ENCODE measurements at regions not wholly inside any gene's neighbourhood (a gene's known extent, or its start where the extent isn't known, plus 50 kb on each side); places are given as distances from the start of the nearest gene placed in this dataset.
"Not testable (repeated sequence)": the region's sequence is repeated elsewhere in the genome, so short reads cannot be mapped to it uniquely, and the experiment has no call there.

DNA sequence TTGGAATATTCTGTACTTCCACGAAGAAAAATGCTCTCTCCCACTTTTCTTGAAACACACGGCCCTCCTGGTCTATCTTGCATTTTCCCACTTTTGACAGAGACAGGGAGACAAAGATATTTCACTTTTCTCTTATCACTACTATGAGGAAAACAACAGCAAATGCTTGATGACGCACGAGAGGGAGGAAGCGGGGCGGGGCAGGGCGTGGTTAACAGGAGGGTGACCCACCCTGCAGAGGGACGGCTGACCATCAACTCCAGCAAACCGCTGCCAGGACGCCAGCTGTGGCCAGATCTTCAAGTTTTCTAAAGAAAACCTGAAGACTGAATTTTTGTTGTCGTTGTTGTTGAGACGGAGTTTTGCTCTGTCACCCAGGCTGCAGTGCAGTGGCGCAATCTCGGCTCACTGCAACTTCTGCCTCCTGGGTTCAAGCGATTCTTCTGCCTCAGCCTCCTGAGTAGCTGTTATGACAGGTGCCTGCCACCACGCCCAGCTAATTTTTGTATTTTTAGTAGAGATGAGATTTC lies 63.8 kb downstream of the NSUN5 start:
- not testable (repeated sequence) for DNase-seq

DNA sequence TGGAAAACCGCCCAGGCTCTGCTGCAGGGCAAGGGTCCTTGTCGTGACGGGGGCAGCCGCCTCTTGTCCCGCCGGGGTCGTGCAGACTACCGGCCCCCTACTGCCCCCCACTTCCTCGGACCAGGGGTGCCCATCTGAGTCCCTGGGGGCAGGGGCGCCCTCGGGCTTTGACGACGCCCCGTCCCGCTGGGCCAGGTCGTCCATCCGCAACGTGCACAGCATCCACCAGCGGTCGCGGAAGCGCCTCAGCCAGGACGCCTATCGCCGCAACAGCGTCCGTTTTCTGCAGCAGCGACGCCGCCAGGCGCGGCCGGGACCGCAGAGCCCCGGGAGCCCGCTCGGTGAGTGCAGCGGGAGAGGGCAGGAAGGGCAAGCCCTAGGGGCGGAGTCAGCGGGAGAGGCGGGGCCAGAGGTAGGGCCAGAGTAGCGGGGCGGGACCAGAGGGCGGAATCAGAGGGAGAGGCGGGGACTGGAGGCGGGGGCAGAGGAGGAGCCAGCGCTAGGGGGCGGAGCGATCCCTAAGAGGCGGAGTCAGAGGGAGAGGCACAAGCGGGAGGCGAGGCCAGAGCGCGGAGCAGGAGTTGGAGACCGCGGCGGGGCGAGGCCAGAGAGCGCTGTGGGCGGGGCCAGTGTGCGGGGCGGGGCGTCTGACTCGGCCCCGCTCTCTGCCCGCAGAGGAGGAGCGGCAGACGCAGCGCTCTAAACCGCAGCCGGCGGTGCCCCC lies 73.5 kb downstream of the NSUN5 start:
- DNase-seq = not testable (repeated sequence)

DNA sequence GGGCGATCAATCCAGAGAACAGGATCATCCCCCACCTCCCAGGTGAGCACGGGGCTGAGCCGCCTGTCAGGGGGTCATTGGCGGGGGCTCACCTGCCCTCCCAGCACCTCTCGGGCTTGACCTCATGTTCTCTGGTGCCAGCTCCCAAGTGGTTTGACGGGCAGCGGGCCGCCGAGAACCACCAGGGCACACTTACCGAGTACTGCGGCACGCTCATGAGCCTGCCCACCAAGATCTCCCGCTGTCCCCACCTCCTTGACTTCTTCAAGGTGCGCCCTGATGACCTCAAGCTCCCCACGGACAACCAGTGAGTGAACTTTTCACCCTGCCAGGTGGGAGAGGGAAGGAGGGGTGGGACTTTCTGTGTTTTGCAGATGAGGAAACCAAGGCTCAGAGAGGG lies 82.9 kb downstream of the NSUN5 start:
- DNase-seq = not testable (repeated sequence)

DNA sequence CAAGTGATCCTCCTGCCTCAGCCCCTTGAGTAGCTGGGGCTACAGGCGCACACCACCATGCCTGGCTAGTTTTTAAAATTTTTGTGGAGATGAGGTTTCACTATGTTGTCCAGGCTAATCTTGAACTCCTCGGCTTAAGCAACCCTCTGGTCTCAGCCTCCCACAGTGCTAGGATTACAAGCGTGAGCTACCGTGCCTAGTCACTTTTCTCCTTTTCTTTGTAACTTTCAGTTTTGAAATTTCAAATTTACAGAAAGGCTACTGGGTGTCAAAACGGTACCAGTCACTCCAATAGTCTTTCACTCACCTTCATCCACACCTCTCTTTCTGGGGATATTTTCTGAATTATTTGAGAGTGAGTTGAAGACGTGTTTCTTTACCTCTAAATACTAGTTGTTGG lies 86.9 kb downstream of the NSUN5 start:
- DNase-seq = not testable (repeated sequence)

DNA sequence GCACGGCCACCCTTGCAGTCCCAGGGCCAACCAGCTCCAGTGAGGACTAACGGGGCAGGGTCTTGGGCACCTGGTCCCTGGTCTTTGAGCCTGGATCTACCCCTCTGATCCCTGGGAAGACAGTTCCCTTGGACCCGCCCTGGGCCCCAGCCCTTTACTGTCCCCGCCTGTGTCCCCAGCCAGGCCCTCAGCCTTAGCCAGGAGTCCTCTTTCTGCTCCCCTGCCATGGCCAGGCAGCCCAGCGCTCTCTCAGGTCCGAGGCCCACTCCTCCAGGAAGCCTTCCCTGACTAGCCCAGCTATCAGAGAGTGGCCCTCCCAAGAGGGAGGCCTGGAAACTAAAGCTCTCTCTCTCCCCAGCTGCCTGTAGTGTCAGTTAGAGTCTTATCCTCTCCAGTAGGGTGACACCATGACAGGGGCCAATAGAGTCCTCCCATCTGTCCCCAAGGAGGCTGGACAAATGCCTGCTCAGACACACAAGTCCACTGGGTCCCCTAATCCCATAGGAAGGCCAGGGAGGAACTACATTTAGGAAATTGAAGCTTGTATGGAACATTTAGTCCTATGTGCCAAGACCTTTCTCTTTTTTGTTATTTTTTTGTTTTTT lies 87.8 kb downstream of the NSUN5 start:
- not testable (repeated sequence) for DNase-seq

DNA sequence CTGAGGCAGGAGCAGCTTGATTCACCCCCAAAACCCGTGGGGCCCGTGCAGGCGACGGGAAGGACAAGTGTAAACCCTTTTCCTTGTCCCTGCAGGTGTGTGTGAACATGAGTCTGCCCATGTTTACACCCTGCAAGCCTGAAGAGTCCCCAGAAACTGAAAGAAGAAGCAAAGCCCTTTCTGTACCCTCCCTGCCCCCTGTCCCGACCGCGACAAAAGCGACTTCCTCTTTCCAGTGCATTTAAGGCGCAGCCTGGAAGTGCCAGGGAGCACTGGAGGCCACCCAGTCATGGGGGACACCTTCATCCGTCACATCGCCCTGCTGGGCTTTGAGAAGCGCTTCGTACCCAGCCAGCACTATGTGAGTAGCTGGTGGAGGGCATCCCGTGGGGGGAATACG lies 88.3 kb downstream of the NSUN5 start:
- not testable (repeated sequence) for DNase-seq

DNA sequence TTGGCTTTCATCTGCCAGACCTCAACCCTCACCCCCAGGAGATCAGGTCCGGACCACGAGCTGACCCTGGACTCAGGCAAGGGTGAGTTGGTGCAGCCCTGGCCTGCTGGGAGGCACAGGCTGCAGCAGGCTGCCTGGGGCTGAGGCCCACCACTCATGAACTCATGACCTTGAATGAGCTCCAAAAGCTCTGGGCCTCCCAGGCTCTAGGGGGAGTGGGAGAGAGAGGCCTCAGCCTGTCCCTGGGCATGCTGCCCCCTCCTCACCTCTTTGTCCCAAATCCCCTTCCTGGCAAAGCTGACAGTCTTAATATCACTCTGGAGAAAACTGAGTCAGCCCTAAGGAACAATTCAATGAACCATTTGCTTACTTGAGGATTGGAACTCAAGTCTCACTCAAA lies 89.8 kb downstream of the NSUN5 start:
- not testable (repeated sequence) for DNase-seq

DNA sequence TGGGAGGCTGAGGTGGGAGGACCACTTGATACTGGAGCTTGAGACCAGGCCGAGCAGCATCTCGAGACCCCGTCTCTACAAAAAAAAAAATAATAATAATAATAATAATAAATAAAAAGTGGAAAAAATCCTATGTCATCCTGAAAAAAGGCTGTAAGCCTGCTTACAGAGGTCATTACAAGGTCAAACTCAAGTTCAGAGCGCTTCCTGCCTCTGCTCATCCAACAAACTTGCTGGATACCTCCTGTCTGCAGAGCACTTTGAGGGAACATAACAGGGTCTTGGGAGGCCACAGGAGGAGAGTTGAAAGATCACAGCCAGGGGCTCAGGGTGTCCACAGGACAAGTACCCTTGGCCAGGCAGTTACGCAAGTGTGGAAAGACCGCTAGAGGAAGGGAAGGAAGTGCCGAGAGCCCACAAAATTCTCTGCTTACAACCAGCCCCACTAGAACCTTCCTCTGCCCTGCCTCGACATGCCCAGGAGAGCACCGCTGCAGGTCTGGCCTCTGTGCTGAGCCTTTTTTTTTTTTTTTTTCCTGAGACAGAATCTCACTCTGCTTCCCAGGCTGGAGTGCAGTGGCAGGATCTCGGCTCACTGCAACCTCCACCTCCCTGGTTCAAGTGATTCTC lies 92.5 kb downstream of the NSUN5 start:
- not testable (repeated sequence) for DNase-seq

DNA sequence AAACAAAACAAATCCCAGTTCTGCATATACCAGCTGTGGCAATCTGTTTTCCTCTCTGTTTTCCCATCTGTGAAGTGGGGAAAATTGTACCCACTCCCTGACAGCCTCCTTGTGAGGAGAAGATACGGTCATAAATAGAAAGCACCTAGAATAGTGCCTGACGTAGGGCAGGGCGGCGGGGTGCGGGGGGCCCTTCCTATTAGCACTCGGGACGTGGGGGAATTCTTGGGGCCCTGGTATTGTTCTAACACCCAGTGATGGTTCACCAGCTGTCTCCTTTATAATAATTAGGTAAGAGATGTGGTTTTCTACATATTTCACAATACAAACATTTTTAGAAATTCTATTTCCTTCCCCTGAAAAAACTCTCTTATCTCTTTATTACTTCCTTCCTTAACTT lies 93.4 kb downstream of the NSUN5 start:
- not testable (repeated sequence) for DNase-seq

DNA sequence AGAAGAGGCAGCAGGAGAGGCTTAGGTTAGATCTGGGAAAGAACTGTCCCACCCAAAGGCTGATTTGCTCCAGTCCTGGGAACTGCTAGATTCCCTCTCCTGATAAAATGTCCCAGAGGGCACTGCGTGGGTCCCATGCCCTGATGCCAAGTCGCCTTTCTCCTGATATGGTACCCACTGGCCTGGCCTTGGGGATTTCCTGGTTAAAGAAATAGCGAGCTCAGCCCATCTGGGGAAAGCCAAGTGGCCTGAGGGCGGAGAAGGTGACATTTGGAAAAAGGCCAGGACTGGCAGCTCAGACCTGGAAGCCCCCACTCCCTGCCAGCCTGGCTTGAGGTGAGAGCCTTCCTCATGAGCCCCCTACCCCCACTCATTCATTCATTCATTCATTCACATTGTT lies 94.2 kb downstream of the NSUN5 start:
- DNase-seq = not testable (repeated sequence)

DNA sequence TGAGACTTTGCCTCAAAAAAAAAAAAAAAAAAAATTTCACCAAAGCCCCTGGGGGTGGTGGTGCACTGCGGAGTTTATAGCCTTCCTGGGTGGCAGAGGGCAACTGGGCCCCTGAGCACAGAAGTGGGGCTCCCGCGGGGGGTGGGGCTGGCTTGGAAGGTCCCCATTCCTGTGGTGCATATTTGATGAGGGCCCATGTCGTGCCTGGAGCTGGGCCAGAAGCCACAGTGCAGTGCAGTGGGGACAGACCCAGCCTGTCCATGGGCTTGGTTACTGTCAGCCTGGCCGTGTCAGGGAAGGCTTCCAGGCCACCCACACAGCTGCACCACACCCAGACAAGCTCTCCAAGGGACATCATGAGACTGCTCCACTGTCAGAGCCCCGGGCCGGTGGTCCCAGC lies 95.5 kb downstream of the NSUN5 start:
- DNase-seq = not testable (repeated sequence)

DNA sequence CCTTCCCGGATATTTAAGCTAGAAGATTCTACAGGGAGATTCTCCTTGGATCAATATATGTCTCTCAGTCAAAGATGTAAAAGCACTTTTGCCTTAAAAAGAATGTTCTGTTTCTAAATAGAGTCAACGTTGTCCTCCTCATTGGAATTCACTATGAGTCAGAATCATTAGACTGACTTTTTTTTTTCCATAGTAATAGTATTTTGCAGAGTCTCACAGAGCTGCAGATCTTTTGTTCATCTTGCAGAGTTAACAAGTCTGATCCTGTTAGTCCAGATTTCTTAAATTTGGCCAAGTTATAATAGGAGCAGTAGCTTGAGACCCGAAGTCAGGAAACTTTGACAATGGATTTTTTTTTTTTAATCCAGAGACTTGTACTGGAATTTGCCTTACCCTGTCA lies 103.0 kb downstream of the NSUN5 start:
- DNase-seq = not testable (repeated sequence)

DNA sequence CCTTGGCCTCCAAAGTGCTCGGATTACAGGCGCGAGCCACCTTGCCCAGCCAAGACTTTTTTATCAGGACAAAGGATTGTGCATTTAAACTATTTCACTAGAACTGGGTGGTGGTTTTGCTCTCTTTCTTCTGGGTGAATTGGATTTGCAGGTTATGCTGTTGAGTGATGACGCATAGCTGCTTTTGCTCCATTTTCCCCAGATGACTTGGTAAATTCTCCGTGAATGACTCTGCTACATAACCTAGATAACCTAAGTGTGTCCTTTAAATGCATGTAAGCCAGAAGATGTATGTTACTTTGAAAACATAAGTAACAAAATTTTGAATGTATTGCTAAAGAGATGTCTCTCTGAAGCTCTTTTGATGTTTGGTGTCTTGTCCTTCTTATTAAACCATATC lies 103.7 kb downstream of the NSUN5 start:
- peak; percentile 76 for DNase-seq

DNA sequence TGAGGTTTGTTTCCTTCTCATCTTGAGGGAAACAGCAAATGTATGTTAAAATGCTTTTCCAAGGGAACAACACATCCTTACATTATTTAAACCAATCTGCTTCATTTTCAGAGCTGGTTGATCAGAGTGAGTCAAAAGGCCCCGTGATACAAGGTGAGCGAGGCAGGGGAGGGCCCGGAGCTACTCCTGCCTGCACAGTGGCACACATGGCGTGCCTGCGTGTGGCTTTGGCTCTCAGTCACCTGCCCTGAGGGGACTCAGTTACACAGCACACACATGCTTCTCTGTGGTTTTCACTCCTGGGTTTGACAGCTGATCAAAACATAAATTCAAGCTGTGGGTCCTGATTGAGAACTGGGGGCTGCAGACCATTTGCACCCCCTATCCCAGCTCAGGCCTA lies 105.3 kb downstream of the NSUN5 start:
- not testable (repeated sequence) for DNase-seq

DNA sequence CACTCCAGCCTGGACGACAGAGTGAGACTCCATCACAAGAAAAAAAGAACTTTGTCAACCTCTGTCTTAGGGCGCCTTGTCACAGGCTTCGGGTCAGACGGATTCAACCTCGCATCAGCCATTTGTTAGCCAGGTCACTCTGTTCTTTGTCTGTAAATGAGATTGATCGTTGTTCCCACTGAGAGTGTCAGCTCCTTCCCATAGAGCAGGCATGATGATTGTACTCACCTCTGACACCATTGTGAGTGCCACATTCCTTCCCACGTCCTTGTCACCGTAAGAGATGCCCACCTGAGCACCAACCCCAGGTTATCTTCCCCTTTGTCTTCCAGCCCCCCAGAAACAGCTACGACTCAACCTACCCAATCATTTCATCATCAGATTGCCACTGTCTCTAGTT lies 107.4 kb downstream of the NSUN5 start:
- DNase-seq = not testable (repeated sequence)

DNA sequence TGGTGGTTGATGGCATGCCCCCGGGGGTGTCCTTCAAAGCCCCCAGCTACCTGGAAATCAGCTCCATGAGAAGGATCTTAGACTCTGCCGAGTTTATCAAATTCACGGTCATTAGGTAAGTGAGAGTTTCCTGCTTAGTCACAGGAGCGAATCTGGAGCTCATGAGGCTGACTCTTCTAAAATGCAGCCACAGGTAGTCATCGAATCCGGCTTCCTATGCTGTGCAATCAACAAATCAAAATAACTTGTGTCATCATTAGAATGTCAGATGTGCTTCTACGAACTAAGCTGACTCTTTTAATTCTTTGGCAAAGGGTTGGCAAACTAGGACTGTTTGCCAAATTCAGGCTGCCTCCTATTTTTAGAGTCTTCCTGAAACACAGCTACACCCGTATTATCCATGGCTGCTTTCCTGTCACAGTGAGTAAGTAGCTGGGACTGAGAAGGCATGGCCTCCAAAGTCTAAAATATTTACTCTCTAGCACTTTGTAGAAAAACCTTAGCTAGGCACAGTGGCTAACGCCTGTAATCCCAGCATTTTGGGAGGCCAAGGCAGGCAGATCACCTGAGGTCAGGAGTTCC lies 108.0 kb downstream of the NSUN5 start:
- not testable (repeated sequence) for DNase-seq

DNA sequence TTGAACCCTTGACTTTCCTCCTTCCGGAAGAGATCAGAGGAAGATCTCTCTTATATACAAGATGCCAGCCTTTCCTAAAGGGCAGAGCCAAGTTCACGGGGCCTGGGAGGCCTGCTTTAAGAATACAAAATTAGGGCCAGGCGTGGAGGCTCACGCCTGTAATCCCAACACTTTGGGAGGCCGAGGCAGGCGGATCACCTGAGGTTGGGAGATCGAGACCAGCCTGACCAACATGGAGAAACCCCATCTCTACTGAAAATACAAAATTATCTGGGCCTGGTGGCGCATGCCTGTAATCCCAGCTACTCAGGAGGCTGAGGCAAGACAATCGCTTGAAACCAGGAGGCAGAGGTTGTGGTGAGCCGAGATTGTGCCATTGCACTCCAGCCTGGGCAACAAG lies 108.2 kb upstream of the SPDYE9 start:
- DNase-seq = not testable (repeated sequence)

DNA sequence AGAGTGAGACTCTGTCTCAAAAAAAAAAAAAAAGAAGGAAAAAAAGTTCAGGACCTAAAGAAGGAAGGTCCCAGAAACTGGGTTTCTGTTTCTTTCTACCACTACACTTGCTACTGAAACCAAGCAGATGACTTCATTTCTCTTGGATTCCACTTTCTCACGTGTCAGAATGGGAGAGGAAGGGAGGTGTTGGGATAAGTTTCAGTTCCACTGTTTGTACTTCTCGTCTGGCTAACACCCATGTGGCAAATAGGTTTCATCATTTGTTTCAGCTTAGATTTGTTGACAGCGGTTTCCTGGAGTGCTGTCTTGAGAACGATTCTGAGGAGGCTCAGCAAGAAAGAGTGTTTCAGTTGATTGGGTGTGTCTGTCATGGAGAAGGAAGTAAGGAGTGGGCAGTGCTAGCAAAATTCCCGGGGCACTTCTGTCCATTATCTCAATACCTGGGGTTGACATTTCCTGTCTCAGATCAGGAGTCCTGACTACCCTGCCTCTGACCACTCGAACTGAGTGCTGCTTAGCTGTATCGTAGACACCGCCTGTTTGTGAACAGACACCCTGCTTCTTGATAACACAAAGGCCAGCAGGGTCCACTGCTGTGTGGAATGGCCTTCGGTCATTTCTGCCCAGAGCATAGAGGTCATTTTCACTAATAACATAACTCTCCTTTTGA lies 104.8 kb upstream of the SPDYE9 start:
- DNase-seq = not testable (repeated sequence)

DNA sequence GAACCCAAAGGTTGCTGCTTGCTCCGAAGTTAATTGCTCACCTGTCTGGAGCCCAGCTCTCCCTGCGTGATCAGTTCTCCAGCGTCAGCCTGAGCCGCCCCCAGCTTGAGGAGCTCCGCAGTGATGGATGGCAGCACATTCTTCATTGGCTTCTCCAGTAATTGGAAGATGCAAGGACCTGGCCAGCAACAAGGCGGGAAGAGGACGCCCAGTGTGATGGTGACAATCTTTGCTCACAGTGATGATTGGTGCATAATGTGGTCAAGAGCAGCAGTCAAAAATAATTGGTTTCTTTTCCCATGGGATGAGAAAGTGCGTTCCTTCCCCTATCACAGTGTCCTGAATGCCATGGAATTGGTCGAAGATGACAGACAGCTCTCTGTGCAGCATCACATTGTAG lies 102.4 kb upstream of the SPDYE9 start:
- DNase-seq = not testable (repeated sequence)

DNA sequence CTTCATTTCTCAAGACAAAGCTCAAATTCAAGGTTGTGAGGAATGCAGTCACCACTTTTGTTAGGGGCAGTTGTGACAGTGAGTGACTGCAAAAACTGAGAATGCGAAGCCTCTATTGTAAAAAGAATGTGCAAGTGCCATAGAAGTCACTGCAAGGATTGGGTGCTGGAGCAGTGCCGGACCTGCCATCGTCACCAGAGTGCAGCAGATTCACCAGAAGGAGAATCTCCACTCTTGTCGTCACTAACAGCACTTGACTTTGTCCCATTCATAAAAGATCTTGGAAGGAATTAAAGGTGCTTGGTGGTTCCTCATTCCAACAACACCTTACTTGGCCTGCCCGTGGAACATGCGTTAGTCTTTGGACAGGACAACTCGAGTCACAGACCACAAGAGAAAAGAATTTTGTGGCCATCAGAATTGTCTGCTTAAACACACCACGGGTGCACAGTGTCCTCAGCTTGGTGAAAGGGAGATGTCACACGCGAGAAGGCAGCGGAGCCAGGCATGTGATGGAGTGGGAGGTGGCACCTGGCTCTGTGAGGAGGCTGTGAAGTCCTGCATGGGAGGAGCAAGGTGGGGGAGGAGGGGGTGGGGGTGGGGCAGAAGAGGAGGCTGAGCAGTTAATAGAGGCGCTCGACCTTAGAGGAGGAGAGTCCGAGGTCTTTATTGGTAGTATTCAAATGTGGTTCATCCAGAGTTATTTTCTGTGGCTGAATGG lies 100.9 kb upstream of the SPDYE9 start:
- DNase-seq = not testable (repeated sequence)

DNA sequence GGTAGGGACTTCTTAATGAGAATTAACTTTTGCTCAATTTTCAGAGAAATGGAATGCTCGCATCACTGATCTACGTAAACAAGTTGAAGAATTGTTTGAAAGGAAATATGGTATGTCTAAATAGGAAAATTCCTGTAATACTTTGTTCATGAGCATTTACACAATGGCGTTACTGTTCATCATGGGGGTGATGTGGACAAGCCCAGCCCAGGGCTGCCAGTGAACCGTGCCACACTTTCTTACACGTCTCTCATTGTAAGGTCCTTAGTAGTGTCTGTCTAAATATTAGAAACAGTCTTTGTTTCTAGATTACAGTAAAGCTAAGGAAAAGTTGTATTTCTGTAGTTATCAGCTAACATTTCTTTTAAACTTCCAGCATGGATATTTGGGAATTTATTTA lies 91.0 kb upstream of the SPDYE9 start:
- DNase-seq = not testable (repeated sequence)

DNA sequence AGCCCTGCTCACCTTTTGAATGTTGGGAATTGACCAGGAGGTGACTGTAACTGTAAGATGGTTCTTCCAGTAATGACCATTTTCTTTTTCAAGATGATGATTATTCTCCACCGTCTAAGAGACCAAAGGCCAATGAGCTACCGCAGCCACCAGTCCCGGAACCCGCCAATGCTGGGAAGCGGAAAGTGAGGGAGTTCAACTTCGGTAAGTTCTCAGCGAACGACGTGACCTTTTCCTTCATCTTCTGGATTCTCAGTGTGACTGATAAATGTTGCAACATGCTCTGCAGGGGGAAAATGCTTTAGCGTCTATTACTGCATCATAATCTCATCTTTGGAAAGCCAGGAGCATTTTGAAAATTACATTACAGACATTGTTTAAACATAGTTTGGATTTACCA lies 89.5 kb upstream of the SPDYE9 start:
- not testable (repeated sequence) for DNase-seq
